Liver (tissue), 8 donors: ENCODE measurements at regions not wholly inside any gene's neighbourhood (a gene's known extent, or its start where the extent isn't known, plus 50 kb on each side); places are given as distances from the start of the nearest gene placed in this dataset.
"Not testable (repeated sequence)": the region's sequence is repeated elsewhere in the genome, so short reads cannot be mapped to it uniquely, and the experiment has no call there.

ENCODE experiments used
- DNase-seq: peaks from one replicate; pipeline ENCODE4 v3.0.0-alpha.2; 2017; ENCODE audit warnings: low spot score
- H3K27ac ChIP-seq, 2 donors: one replicate each; pipeline ENCODE4 v1.7.0; 2013; ENCODE audit warnings: inconsistent platforms in 2 of 2, low read length in 2 of 2, control low read depth in 1 of 2, low read depth in 1 of 2, mild to moderate bottlenecking in 1 of 2
- H3K27me3 ChIP-seq, 4 donors: one replicate each; pipeline versions ENCODE4 v1.6.1 to v1.7.0; 2013; ENCODE audit warnings: low read length in 3 of 4, inconsistent platforms in 1 of 4, mild to moderate bottlenecking in 1 of 4, moderate library complexity in 1 of 4; ENCODE audit not compliant: control insufficient read depth in 4 of 4, insufficient read depth in 4 of 4
- H3K36me3 ChIP-seq, 4 donors: one replicate each; pipeline versions ENCODE4 v1.6.1 to v1.7.0; 2013; ENCODE audit warnings: low read length in 3 of 4, mild to moderate bottlenecking in 3 of 4, low read depth in 1 of 4, moderate library complexity in 1 of 4; ENCODE audit not compliant: control insufficient read depth in 4 of 4, insufficient read depth in 3 of 4
- H3K4me1 ChIP-seq, 4 donors: one replicate each; pipeline versions ENCODE4 v1.6.1 to v1.7.0; 2013; ENCODE audit warnings: low read length in 3 of 4, mild to moderate bottlenecking in 3 of 4, moderate library complexity in 1 of 4; ENCODE audit not compliant: control insufficient read depth in 4 of 4, insufficient read depth in 4 of 4
- H3K4me3 ChIP-seq, 3 donors: one replicate each; pipeline versions ENCODE4 v1.6.1 to v1.7.0; 2013; ENCODE audit warnings: low read length in 3 of 3, control low read depth in 1 of 3, low read depth in 1 of 3, mild to moderate bottlenecking in 1 of 3
- H3K9ac ChIP-seq, 2 donors: one replicate each; pipeline ENCODE4 v1.7.0; 2013; ENCODE audit warnings: low read length in 2 of 2, mild to moderate bottlenecking in 2 of 2, moderate library complexity in 2 of 2, control low read depth in 1 of 2, low read depth in 1 of 2
- H3K9me3 ChIP-seq, 4 donors: one replicate each; pipeline versions ENCODE4 v1.6.1 to v1.7.0; 2013; ENCODE audit warnings: low read length in 3 of 4; ENCODE audit not compliant: control insufficient read depth in 4 of 4
- CTCF ChIP-seq: fragments of 150-350 bp; IDR thresholded peaks from 2 replicates; pipeline ENCODE4 v1.5.1; 2017; ENCODE audit warnings: improper control_type of control experiment, low read depth, low read length; ENCODE audit not compliant: missing input control
- FOXA2 ChIP-seq: IDR thresholded peaks from 2 replicates; pipeline ENCODE4 v1.6.1; 2016; ENCODE audit warnings: antibody characterized with exemption
- GABPA ChIP-seq, 2 donors: IDR thresholded peaks in 1 of 2; conservative IDR thresholded peaks in 1 of 2; 2 replicates each; pipeline ENCODE4 v1.6.1; 2016; ENCODE audit warnings: antibody characterized with exemption in 2 of 2, mild to moderate bottlenecking in 1 of 2, moderate library complexity in 1 of 2
- HNF4A ChIP-seq, 2 donors: conservative IDR thresholded peaks; 2 replicates each; pipeline ENCODE4 v1.6.1; 2016; ENCODE audit warnings: antibody characterized with exemption in 2 of 2, mild to moderate bottlenecking in 2 of 2
- HNF4G ChIP-seq: IDR thresholded peaks from 2 replicates; pipeline ENCODE4 v1.6.1; 2016; ENCODE audit warnings: antibody characterized with exemption
- MAX ChIP-seq: IDR thresholded peaks from 2 replicates; pipeline ENCODE4 v1.6.1; 2016; ENCODE audit warnings: antibody characterized with exemption
- RAD21 ChIP-seq, 2 donors: IDR thresholded peaks; 2 replicates each; pipeline ENCODE4 v1.6.1; 2016; ENCODE audit warnings: antibody characterized with exemption in 2 of 2, mild to moderate bottlenecking in 2 of 2
- REST ChIP-seq: IDR thresholded peaks from 2 replicates; pipeline ENCODE4 v1.6.1; 2016; ENCODE audit warnings: antibody characterized with exemption, mild to moderate bottlenecking
- RXRA ChIP-seq, 2 donors: IDR thresholded peaks; 2 replicates each; pipeline ENCODE4 v1.6.1; 2017 to 2018; ENCODE audit warnings: antibody characterized with exemption in 2 of 2, mild to moderate bottlenecking in 1 of 2
- SP1 ChIP-seq: IDR thresholded peaks from 2 replicates; pipeline ENCODE4 v1.6.1; 2018; ENCODE audit warnings: antibody characterized with exemption, mild to moderate bottlenecking
- TAF1 ChIP-seq: conservative IDR thresholded peaks from 2 replicates; pipeline ENCODE4 v1.6.1; 2016; ENCODE audit warnings: antibody characterized with exemption, mild to moderate bottlenecking
- YY1 ChIP-seq: IDR thresholded peaks from 2 replicates; pipeline ENCODE4 v1.6.1; 2016; ENCODE audit warnings: antibody characterized with exemption, mild to moderate bottlenecking
- ZBTB33 ChIP-seq: IDR thresholded peaks from 2 replicates; pipeline ENCODE4 v1.6.1; 2016; ENCODE audit warnings: antibody characterized with exemption
- WGBS: extraction: QIAGEN DNeasy Blood & Tissue Kit; methylation state at CpG from one replicate; pipeline ENCODE4 v1.1.7; 2013; 5-methylcytosine and 5-hydroxymethylcytosine counted together
- donor health status: healthy.
- donor health status: healthy.
- donor health status: healthy.
- donor health status: healthy.
- donor health status: healthy.

- Histone ChIP-seq H3K27ac (no peak overlapping the region), H3K4me1 (no peaks in the 10 kb centered on the region), H3K36me3 (no peaks in the 10 kb centered on the region), H3K27me3 (peaks cover 0 to 3% (median 0%) of the 10 kb centered on the region in 4 donors), H3K9ac (no peak overlapping the region), H3K9me3 (no peaks in the 10 kb centered on the region), H3K4me3 (no peak overlapping the region)
- WGBS, result 46% methylated on average over 3 of the region's 3 CpGs
- TF ChIP-seq GABPA (IDR thresholded peaks at IDR 0.05 in 1 of 2, conservative IDR thresholded peaks at IDR 0.05 in 1 of 2), result no peak
- no peak for TF ChIP-seq YY1
- no peak for TF ChIP-seq MAX
- TF ChIP-seq CTCF, result no peak
- TF ChIP-seq RXRA (IDR thresholded peaks at IDR 0.05), result no peak
- TF ChIP-seq REST, result no peak
- no peak for TF ChIP-seq HNF4G
- no peak for TF ChIP-seq ZBTB33
- TF ChIP-seq RAD21 (IDR thresholded peaks at IDR 0.05), result no peak
- TF ChIP-seq TAF1, result no peak
- no peak for TF ChIP-seq FOXA2
- TF ChIP-seq SP1, result no peak
- no peak for TF ChIP-seq HNF4A (conservative IDR thresholded peaks at IDR 0.05)
- DNase-seq, result no peak
Measured at GRCh38 chr3:34511891-34512290, 713.5 kb downstream of the PDCD6IP start.

GRCh38 chr3:34519008-34519407, 720.6 kb downstream of the PDCD6IP start:
- not testable (repeated sequence) for H3K4me1 ChIP-seq, H3K9me3 ChIP-seq, H3K9ac ChIP-seq, H3K4me3 ChIP-seq, H3K27ac ChIP-seq, H3K27me3 ChIP-seq, H3K36me3 ChIP-seq, DNase-seq
- 72% methylated on average over 2 of the region's 2 CpGs for WGBS
